HCT116 (cell line): ENCODE measurements at regions not wholly inside any gene's neighbourhood (a gene's known extent, or its start where the extent isn't known, plus 50 kb on each side); places are given as distances from the start of the nearest gene placed in this dataset.

Experiments
- CEBPB ChIP-seq: IDR thresholded peaks from 2 replicates; pipeline ENCODE4 v1.6.1; 2012; ENCODE audit warnings: low read depth
- CTCF ChIP-seq, 3 experiments: fragments of 200-600 bp in 1 of 3; sonication (generic) in 1 of 3; IDR thresholded peaks in 2 of 3; conservative IDR thresholded peaks in 1 of 3; 2 replicates each; pipeline ENCODE4 v1.5.1; 2012 to 2017; ENCODE audit warnings: low read depth in 2 of 3, low read length in 2 of 3, antibody characterized with exemption in 1 of 3, borderline replicate concordance in 1 of 3, control low read depth in 1 of 3, mild to moderate bottlenecking in 1 of 3, mixed read lengths in 1 of 3, mixed run types in 1 of 3, moderate library complexity in 1 of 3; ENCODE audit not compliant: insufficient read depth in 1 of 3
- EZH2 ChIP-seq: fragments of 200-600 bp; sonication (generic); IDR thresholded peaks from 2 replicates; pipeline ENCODE4 v1.6.1; 2017; ENCODE audit warnings: antibody characterized with exemption, mixed run types
- JUND ChIP-seq: IDR thresholded peaks from 2 replicates; pipeline ENCODE4 v1.6.1; 2012
- MAX ChIP-seq: IDR thresholded peaks from 2 replicates; pipeline ENCODE4 v1.6.1; 2012
- YY1 ChIP-seq: IDR thresholded peaks from 2 replicates; pipeline ENCODE4 v1.6.1; 2011; ENCODE audit warnings: low read length, low read depth, moderate library complexity, mild to moderate bottlenecking; ENCODE audit not compliant: insufficient replicate concordance; ENCODE audit errors: extremely low read depth

- TF ChIP-seq CTCF (IDR thresholded peaks at IDR 0.05 in 2 of 3, conservative IDR thresholded peaks at IDR 0.05 in 1 of 3; ENCODE audit: borderline replicate concordance in 1 of 3, insufficient read depth in 1 of 3, low read depth in 2 of 3, low read length in 2 of 3): no peak
- TF ChIP-seq EZH2: no peak
- no peak for TF ChIP-seq CEBPB
- no peak for TF ChIP-seq YY1
- TF ChIP-seq JUND: no peak
- TF ChIP-seq MAX: no peak
Observed at GRCh38 chr20:48364688-48365421, 462.9 kb downstream of the PREX1 start.
